SK-N-SH (cell line): ENCODE measurements at regions not wholly inside any gene's neighbourhood (a gene's known extent, or its start where the extent isn't known, plus 50 kb on each side); places are given as distances from the start of the nearest gene placed in this dataset.

ENCODE experiments used
- CTCF ChIA-PET: fragments of 300-600, 350-600 bp; formaldehyde crosslinking; extraction: SDS; loops from one replicate; lab custom pipeline; 2021; lab: Yijun Ruan, JAX
- POLR2A ChIA-PET: fragments of 350-600 bp; sonication (Branson Sonifier 250); formaldehyde crosslinking; extraction: SDS; loops from one replicate; lab custom pipeline; 2020; ENCODE audit warnings: antibody characterized with exemption, inconsistent platforms; lab: Yijun Ruan, JAX
- DNase-seq: peaks from one replicate; pipeline ENCODE4 v3.0.0; 2012
- H2AFZ ChIP-seq: fragments of 200-600 bp; sonication (generic); 2 replicates; pipeline ENCODE4 v1.8.1; 2016; ENCODE audit warnings: antibody characterized with exemption, mild to moderate bottlenecking, low read depth
- H3F3A ChIP-seq: fragments of 200-600 bp; sonication (generic); replicated peaks from 2 replicates; pipeline ENCODE3; 2016; ENCODE audit warnings: antibody characterized with exemption, mild to moderate bottlenecking; ENCODE audit not compliant: insufficient read depth
- H3K27ac ChIP-seq, 2 experiments: fragments of 200-500 bp in 1 of 2; fragments of 200-600 bp in 1 of 2; sonication (Bioruptor generic) in 1 of 2; sonication (generic), shearing (Covaris generic) in 1 of 2; 2 replicates each; pipeline versions ENCODE4 v1.5.1 to v1.6.1; 2014 to 2016; ENCODE audit warnings: low read depth in 2 of 2, inconsistent platforms in 1 of 2, low read length in 1 of 2, mild to moderate bottlenecking in 1 of 2, mixed read lengths in 1 of 2
- H3K27me3 ChIP-seq: fragments of 200-600 bp; sonication (generic), shearing (Covaris generic); 2 replicates; pipeline ENCODE4 v1.6.1; 2016; ENCODE audit warnings: mixed run types; ENCODE audit not compliant: insufficient read depth
- H3K36me3 ChIP-seq, 2 experiments: fragments of 200-500 bp in 1 of 2; fragments of 200-600 bp in 1 of 2; sonication (Bioruptor generic) in 1 of 2; sonication (generic) in 1 of 2; replicated peaks in 1 of 2; 2 replicates each; pipeline versions ENCODE3 to v1.5.1; 2014 to 2016; ENCODE audit warnings: low read length in 1 of 2, mild to moderate bottlenecking in 1 of 2; ENCODE audit not compliant: insufficient read depth in 2 of 2, control insufficient read depth in 1 of 2
- H3K4me1 ChIP-seq, 2 experiments: fragments of 200-500 bp in 1 of 2; fragments of 200-600 bp in 1 of 2; sonication (Bioruptor generic) in 1 of 2; sonication (generic), shearing (Covaris generic) in 1 of 2; 2 replicates each; pipeline versions ENCODE4 v1.5.1 to v1.6.1; 2014 to 2016; ENCODE audit warnings: low read depth in 1 of 2, low read length in 1 of 2, mixed run types in 1 of 2; ENCODE audit not compliant: insufficient read depth in 2 of 2, control insufficient read depth in 1 of 2
- H3K4me2 ChIP-seq: fragments of 200-600 bp; sonication (generic), shearing (Covaris generic); 2 replicates; pipeline ENCODE4 v1.6.1; 2017; ENCODE audit warnings: mixed run types
- H3K4me3 ChIP-seq, 2 experiments: fragments of 200-500 bp in 1 of 2; fragments of 200-600 bp in 1 of 2; sonication (Bioruptor generic) in 1 of 2; sonication (generic), shearing (Covaris generic) in 1 of 2; 2 replicates each; pipeline versions ENCODE4 v1.5.1 to v1.8.1; 2014 to 2016; ENCODE audit warnings: low read depth in 2 of 2, inconsistent platforms in 1 of 2, low read length in 1 of 2, mild to moderate bottlenecking in 1 of 2, mixed read lengths in 1 of 2, moderate library complexity in 1 of 2
- H3K79me2 ChIP-seq: fragments of 200-600 bp; sonication (generic); 2 replicates; pipeline ENCODE4 v1.8.1; 2017; ENCODE audit warnings: mild to moderate bottlenecking; ENCODE audit not compliant: insufficient read depth
- H3K9ac ChIP-seq: fragments of 200-600 bp; sonication (generic); 2 replicates; pipeline ENCODE4 v1.6.1; 2017; ENCODE audit warnings: mixed run types
- H3K9me2 ChIP-seq: fragments of 200-600 bp; sonication (generic); 2 replicates; pipeline ENCODE4 v1.6.1; 2017; ENCODE audit warnings: mixed run types
- H3K9me3 ChIP-seq: fragments of 200-600 bp; sonication (generic); 2 replicates; pipeline ENCODE4 v1.6.1; 2017; ENCODE audit warnings: mixed run types, mild to moderate bottlenecking, moderate library complexity
- H4K20me1 ChIP-seq: fragments of 200-600 bp; sonication (generic); 2 replicates; pipeline ENCODE4 v1.6.1; 2017; ENCODE audit warnings: mild to moderate bottlenecking, mixed run types; ENCODE audit not compliant: insufficient read depth
- CHD2 ChIP-seq: fragments of 150-350 bp; IDR thresholded peaks from 2 replicates; pipeline ENCODE4 v1.6.1; 2018; ENCODE audit warnings: low read length; ENCODE audit not compliant: partially characterized antibody
- CTCF ChIP-seq: fragments of 200-600 bp; sonication (generic); IDR thresholded peaks from 2 replicates; pipeline ENCODE4 v1.6.1; 2017; ENCODE audit warnings: antibody characterized with exemption, mild to moderate bottlenecking, moderate library complexity
- FOXM1 ChIP-seq: IDR thresholded peaks from 2 replicates; pipeline ENCODE4 v1.4.0; 2012; ENCODE audit warnings: low read depth, mild to moderate bottlenecking
- IRF3 ChIP-seq: fragments of 150-350 bp; IDR thresholded peaks from 2 replicates; pipeline ENCODE4 v1.6.1; 2016; ENCODE audit warnings: mild to moderate bottlenecking, low read depth, low read length
- NRF1 ChIP-seq: IDR thresholded peaks from 2 replicates; pipeline ENCODE4 v1.6.1; 2012; ENCODE audit warnings: low read depth, mild to moderate bottlenecking, low read length
- SIN3A ChIP-seq: IDR thresholded peaks from 2 replicates; pipeline ENCODE4 v1.6.1; 2012; ENCODE audit warnings: low read depth, mild to moderate bottlenecking, low read length, moderate library complexity, borderline replicate concordance
- SMC3 ChIP-seq: IDR thresholded peaks from 2 replicates; pipeline ENCODE4 v1.6.1; 2012; ENCODE audit warnings: low read depth, low read length, improper control_type of control experiment
- USF1 ChIP-seq: IDR thresholded peaks from 2 replicates; pipeline ENCODE4 v1.4.0; 2012; ENCODE audit warnings: low read depth, borderline replicate concordance
- YY1 ChIP-seq: IDR thresholded peaks from 2 replicates; pipeline ENCODE4 v1.4.0; 2012; ENCODE audit warnings: low read depth, mild to moderate bottlenecking
- WGBS: methylation state at CpG from one replicate; pipeline ENCODE4 v1.1.6; 2017; ENCODE audit warnings: low lambda C conversion rate; 5-methylcytosine and 5-hydroxymethylcytosine counted together

GRCh38 chr6:85125526-85125925 lies 324.4 kb upstream of the NT5E start:
- CTCF ChIA-PET: interaction anchor here (0.8 to 1.7 kb wide), 2 partner anchors 9 to 11 kb away, joined by 4 to 7 read pairs; no protein-coding TSS in a partner anchor
- no peak for DNase-seq
- Histone ChIP-seq H3K9me3 (no peaks in the 10 kb centered on the region), H3K36me3 (no peaks in the 10 kb centered on the region), H2AFZ (no peak overlapping the region), H3K4me1 (0 out of 4 replicates have a peak, but pooled peaks cover 0 to 6% of the 10 kb centered on the region in 2 experiments), H3K27me3 (no peaks in the 10 kb centered on the region; the same call in 1 of the 2 replicates), H4K20me1 (no peaks in the 10 kb centered on the region), H3K9me2 (no peaks in the 10 kb centered on the region), H3K9ac (no peak overlapping the region), H3K4me3 (no peak overlapping the region), H3K27ac (no peak overlapping the region), H3F3A (no peaks in the 10 kb centered on the region), H3K79me2 (no peaks in the 10 kb centered on the region), H3K4me2 (no peak overlapping the region)
- WGBS: 21% methylated on average over 3 of the region's 3 CpGs
- TF ChIP-seq SMC3: no peak
- POLR2A ChIA-PET: no interaction called here

GRCh38 chr6:85124472-85125354 lies 325.2 kb upstream of the NT5E start:
- Histone ChIP-seq H3K27ac (no peak overlapping the region), H3K4me2 (no peak overlapping the region), H3K4me1 (0 out of 4 replicates have a peak, but pooled peaks cover 0 to 6% of the 10 kb centered on the region in 2 experiments), H3K9me3 (no peaks in the 10 kb centered on the region), H3K4me3 (no peak overlapping the region), H3K9ac (no peak overlapping the region), H3K9me2 (no peaks in the 10 kb centered on the region), H4K20me1 (no peaks in the 10 kb centered on the region), H2AFZ (no peak overlapping the region), H3K79me2 (no peaks in the 10 kb centered on the region), H3K27me3 (no peaks in the 10 kb centered on the region; the same call in 1 of the 2 replicates), H3K36me3 (no peaks in the 10 kb centered on the region), H3F3A (no peaks in the 10 kb centered on the region)
- TF ChIP-seq YY1 (no peak), USF1 (no peak), FOXM1 (no peak), IRF3 (no peak), CHD2 (no peak), NRF1 (no peak), CTCF (no peak), SIN3A (no peak)
- POLR2A ChIA-PET: no interaction called here
- CTCF ChIA-PET: interaction anchor here (0.8 to 1.7 kb wide), 2 partner anchors 9 to 12 kb away, joined by 4 to 7 read pairs; no protein-coding TSS in a partner anchor
- DNase-seq: no peak
- WGBS: 10% methylated on average over 1 of the region's 1 CpG
